OCI-LY7 (cell line): ENCODE measurements at regions not wholly inside any gene's neighbourhood (a gene's known extent, or its start where the extent isn't known, plus 50 kb on each side); places are given as distances from the start of the nearest gene placed in this dataset.

Experiments
- BruUV-seq: library from RNA; stranded (reverse); fragments of 400-500 nt; replicated peaks from 2 replicates; lab custom pipeline; 2021; lab: Mats Ljungman, UMichigan
- CTCF ChIA-PET: fragments of 300-600 bp; sonication (Branson Sonifier 250); formaldehyde crosslinking; loops from one replicate; lab custom pipeline; 2022; ENCODE audit warnings: antibody characterized with exemption; ENCODE audit not compliant: unreplicated experiment; lab: Charles Lee
- POLR2A ChIA-PET: fragments of 300-600 bp; sonication (Branson Sonifier 250); formaldehyde crosslinking; loops from one replicate; lab custom pipeline; 2022; ENCODE audit warnings: antibody characterized with exemption; lab: Charles Lee
- DNase-seq: peaks from one replicate; pipeline ENCODE4 v3.0.0-alpha.2; 2015; ENCODE audit warnings: low spot score
- H2AFZ ChIP-seq: fragments of 200-600 bp; sonication (generic), shearing (Covaris generic); 2 replicates; pipeline ENCODE4 v1.6.1; 2014; ENCODE audit warnings: mild to moderate bottlenecking, antibody characterized with exemption, low read length, moderate library complexity
- H3K27ac ChIP-seq: fragments of 200-600 bp; sonication (generic); 2 replicates; pipeline ENCODE4 v1.5.1; 2014; ENCODE audit warnings: mixed run types, low read depth, mild to moderate bottlenecking, moderate library complexity, low read length, inconsistent platforms; ENCODE audit not compliant: poor library complexity, severe bottlenecking
- H3K36me3 ChIP-seq: fragments of 200-600 bp; sonication (generic); 2 replicates; pipeline ENCODE4 v1.6.1; 2014; ENCODE audit warnings: mild to moderate bottlenecking, antibody characterized with exemption, low read length, moderate library complexity, mixed read lengths; ENCODE audit not compliant: insufficient read depth
- H3K4me1 ChIP-seq: fragments of 200-600 bp; sonication (generic); 2 replicates; pipeline ENCODE4 v1.5.1; 2014; ENCODE audit warnings: mild to moderate bottlenecking, low read length; ENCODE audit not compliant: insufficient read depth, poor library complexity, severe bottlenecking
- H3K4me2 ChIP-seq: fragments of 200-600 bp; sonication (generic); 2 replicates; pipeline ENCODE4 v1.6.1; 2014; ENCODE audit warnings: mild to moderate bottlenecking, low read length
- H3K4me3 ChIP-seq: fragments of 200-600 bp; sonication (generic); 2 replicates; pipeline ENCODE4 v1.5.1; 2014; ENCODE audit warnings: mild to moderate bottlenecking, low read depth, low read length; ENCODE audit not compliant: poor library complexity, severe bottlenecking
- H3K79me2 ChIP-seq: fragments of 200-600 bp; sonication (generic); 2 replicates; pipeline ENCODE4 v1.6.1; 2016; ENCODE audit warnings: low read depth, mild to moderate bottlenecking, low read length, moderate library complexity, mixed read lengths; ENCODE audit not compliant: insufficient read depth
- H3K9me2 ChIP-seq: fragments of 200-600 bp; sonication (generic); 2 replicates; pipeline ENCODE4 v1.6.1; 2016; ENCODE audit warnings: mild to moderate bottlenecking, low read length, mixed read lengths; ENCODE audit not compliant: insufficient read depth
- H3K9me3 ChIP-seq: fragments of 200-600 bp; sonication (generic); 2 replicates; pipeline ENCODE4 v1.6.1; 2014; ENCODE audit warnings: mild to moderate bottlenecking, mixed run types, low read length, mixed read lengths
- H4K20me1 ChIP-seq: fragments of 200-600 bp; sonication (generic); 2 replicates; pipeline ENCODE4 v1.6.1; 2014; ENCODE audit warnings: mild to moderate bottlenecking, antibody characterized with exemption, low read length, moderate library complexity, mixed read lengths; ENCODE audit not compliant: insufficient read depth
- EZH2phosphoT487 ChIP-seq: fragments of 200-600 bp; sonication (generic); IDR thresholded peaks from 2 replicates; pipeline ENCODE4 v1.6.1; 2018; ENCODE audit warnings: low read depth, borderline replicate concordance, mild to moderate bottlenecking, mixed run types, antibody characterized with exemption, low read length, moderate library complexity, mixed read lengths
- intact Hi-C: fragments of 100-400 bp; cut with micrococcal nuclease; formaldehyde crosslinking; loops from one replicate; pipeline ENCODE4 v1.10.0; 2022; ENCODE audit not compliant: unreplicated experiment
- TF ChIP-seq, protein P1 (sequence below): fragments of 200-600 bp; sonication (generic); conservative IDR thresholded peaks from 2 replicates; pipeline ENCODE4 v1.5.1; 2014; ENCODE audit warnings: mild to moderate bottlenecking, antibody characterized with exemption, low read length, moderate library complexity, mixed read lengths

DNA sequence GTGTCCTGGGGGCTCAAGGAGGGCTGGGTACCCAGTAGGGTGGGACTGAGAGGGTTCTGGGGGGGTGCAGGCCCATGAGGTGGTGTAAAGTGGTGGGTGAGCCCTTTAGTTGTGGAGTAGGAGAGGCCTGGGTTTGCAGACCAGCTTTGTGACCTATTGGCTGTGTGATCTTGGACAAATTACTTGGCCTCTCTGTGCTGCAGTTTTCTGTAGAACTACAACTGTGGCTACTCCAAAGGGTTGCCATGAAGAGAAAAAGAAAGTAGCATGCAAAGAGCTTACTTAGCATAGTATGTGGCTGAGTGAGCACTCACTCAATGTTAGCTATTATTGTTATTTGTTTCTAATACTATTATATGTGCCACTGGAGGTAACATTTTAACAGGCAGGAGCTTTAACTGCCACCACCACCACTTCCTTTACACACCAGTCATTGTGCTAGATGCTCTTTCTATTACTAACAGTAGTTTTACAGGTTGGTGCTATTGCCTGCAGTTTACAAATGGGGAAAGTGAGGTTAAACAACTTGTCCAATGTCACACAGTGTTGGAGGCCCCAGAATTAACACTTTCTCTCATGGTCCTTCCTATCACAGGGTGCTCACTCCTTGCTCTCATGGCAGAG is 286.8 kb downstream of the DHX35 start:
- DNase-seq, result no peak
- intact Hi-C loops, result no loop called here
- CTCF ChIA-PET, result no interaction called here
- Histone ChIP-seq H3K4me1 (no peaks in the 10 kb centered on the region), H4K20me1 (no peaks in the 10 kb centered on the region), H2AFZ (no peak overlapping the region), H3K79me2 (no peaks in the 10 kb centered on the region), H3K4me3 (no peak overlapping the region), H3K9me3 (no peaks in the 10 kb centered on the region), H3K27ac (no peak overlapping the region), H3K4me2 (no peak overlapping the region), H3K36me3 (no peaks in the 10 kb centered on the region), H3K9me2 (no peaks in the 10 kb centered on the region)
- TF ChIP-seq EZH2phosphoT487, result no peak
- TF ChIP-seq, protein P1, sequence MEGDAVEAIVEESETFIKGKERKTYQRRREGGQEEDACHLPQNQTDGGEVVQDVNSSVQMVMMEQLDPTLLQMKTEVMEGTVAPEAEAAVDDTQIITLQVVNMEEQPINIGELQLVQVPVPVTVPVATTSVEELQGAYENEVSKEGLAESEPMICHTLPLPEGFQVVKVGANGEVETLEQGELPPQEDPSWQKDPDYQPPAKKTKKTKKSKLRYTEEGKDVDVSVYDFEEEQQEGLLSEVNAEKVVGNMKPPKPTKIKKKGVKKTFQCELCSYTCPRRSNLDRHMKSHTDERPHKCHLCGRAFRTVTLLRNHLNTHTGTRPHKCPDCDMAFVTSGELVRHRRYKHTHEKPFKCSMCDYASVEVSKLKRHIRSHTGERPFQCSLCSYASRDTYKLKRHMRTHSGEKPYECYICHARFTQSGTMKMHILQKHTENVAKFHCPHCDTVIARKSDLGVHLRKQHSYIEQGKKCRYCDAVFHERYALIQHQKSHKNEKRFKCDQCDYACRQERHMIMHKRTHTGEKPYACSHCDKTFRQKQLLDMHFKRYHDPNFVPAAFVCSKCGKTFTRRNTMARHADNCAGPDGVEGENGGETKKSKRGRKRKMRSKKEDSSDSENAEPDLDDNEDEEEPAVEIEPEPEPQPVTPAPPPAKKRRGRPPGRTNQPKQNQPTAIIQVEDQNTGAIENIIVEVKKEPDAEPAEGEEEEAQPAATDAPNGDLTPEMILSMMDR, result no peak
- POLR2A ChIA-PET, result no interaction called here
- no TSS peak for BruUV-seq

- POLR2A ChIA-PET, result interaction anchor here (0.6 kb wide), 2 partner anchors 108 to 1544 kb away, joined by 3 to 4 read pairs; no protein-coding TSS in a partner anchor
- CTCF ChIA-PET, result no interaction called here
Observed at GRCh38 chr20:39248171-39248861, 286.2 kb downstream of the DHX35 start.

More at GRCh38 chr20:39248171-39248861, 286.2 kb downstream of the DHX35 start:
- no peaks in the 10 kb centered on the region for H4K20me1 ChIP-seq
- H3K4me1 ChIP-seq, result no peaks in the 10 kb centered on the region
- H3K79me2 ChIP-seq, result no peaks in the 10 kb centered on the region
- no peaks in the 10 kb centered on the region for H3K9me2 ChIP-seq
- no peak overlapping the region for H3K4me2 ChIP-seq
- no peak overlapping the region for H3K4me3 ChIP-seq
- TF ChIP-seq EZH2phosphoT487, result no peak
- TF ChIP-seq, protein P1, result no peak
- BruUV-seq, result no TSS peak
- H3K36me3 ChIP-seq, result no peaks in the 10 kb centered on the region
- no peaks in the 10 kb centered on the region for H3K9me3 ChIP-seq
- no peak overlapping the region for H2AFZ ChIP-seq
- intact Hi-C loops, result no loop called here
- no peak overlapping the region for H3K27ac ChIP-seq
- DNase-seq, result no peak
